CD1c-positive myeloid dendritic cell (primary cell): ENCODE measurements at regions not wholly inside any gene's neighbourhood (a gene's known extent, or its start where the extent isn't known, plus 50 kb on each side); places are given as distances from the start of the nearest gene placed in this dataset.

Source experiments
- DNase-seq: peaks from one replicate; pipeline ENCODE4 v3.0.0-alpha.2; 2016; ENCODE audit errors: extremely low spot score

DNA sequence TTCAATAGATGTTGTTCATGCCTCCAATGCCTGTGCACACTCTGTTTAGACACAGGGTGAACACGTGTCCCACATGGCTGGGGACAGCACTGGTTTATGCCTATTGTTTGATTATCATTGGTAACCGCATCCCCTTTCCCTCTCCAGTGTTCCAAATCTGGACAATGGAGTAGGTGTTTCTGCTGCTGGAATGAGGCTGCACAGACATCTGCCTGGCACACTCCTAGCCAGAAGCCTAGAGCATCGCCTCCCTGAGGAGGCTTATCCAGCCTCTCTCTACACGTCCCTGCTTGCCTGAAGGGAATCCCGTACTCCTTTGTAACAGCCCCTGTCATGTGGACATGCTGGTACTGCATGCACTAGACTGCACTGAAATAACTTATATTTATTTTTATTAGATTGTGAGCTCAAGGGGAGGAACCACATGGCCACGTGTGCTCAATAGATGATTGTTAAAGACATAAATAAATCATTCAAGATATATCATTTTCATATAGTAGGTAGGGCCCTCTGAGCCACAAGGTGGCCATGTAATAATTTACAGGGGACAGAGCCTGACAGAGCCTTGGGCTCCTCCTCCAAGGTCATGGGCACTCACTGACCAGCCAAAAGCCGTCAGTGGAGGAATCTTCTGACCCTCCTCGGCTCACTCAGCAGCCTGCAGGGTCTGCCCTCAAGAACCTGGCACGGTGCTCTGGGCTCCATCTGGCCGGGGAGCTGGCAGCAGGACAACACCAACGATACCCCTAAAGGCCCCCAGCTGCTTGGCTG, 310.9 kb upstream of the ZNF32 start:
- DNase-seq: no peak

- DNase-seq: no peak
Observed at GRCh38 chr10:43958964-43959363, 310.3 kb upstream of the ZNF32 start.

DNA sequence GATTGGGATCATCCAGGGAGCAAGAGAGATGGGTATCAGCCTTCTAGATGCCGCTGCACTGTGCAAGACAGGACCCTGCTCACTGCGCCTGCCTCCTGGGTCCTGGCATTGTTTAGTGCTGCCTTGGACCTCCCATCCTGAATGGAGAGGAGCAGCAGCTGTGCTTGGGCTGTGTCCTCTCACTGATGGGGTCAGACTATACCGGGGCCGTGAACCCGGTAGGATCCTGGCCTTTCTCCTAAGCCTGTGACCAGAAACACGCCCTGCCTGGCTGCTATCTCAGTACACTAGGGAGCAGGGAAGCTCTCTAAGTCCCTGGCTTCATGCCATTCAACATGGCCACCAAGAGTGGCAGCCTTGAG, 309.4 kb upstream of the ZNF32 start:
- DNase-seq: no peak

DNA sequence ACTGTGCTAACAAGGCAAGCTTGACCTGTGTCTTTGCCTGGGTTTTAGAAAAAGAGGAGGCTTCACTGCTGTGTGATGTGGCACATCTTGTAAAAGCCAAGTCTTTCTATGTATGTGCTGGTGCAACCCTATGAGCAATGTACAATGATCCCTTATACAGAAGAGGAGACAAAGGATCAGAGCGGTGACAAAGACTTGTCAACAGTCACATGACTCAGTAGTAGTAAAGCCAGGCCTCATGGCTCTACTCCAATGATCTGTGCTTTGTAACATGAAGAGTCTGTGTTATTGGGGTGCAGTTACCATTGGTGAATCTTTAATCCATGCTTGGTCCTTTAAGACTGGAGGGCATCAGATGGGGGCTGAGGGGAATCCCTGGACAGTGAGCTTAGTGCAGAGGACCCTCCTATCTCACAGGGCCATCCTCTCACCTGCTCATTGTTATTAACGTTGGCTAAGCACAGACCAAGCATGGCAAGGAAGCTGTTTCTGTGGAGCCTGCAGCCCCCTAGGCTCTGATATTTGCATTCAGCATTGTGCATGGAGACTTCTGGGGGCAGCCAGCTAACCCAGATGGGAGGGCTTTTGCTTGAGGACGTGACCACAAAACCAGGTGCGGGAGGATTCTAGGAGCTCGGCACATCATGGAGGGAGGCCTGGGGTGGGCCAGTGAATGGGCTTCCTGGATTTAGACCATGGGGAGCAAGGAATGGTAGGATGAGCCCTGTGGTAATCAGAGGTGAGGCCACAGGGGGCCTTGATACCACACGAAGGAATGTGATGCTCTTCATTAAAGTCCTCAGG, 308.8 kb upstream of the ZNF32 start:
- DNase-seq: no peak

- no peak for DNase-seq
Observed at GRCh38 chr10:43955978-43956377, 307.3 kb upstream of the ZNF32 start.

DNA sequence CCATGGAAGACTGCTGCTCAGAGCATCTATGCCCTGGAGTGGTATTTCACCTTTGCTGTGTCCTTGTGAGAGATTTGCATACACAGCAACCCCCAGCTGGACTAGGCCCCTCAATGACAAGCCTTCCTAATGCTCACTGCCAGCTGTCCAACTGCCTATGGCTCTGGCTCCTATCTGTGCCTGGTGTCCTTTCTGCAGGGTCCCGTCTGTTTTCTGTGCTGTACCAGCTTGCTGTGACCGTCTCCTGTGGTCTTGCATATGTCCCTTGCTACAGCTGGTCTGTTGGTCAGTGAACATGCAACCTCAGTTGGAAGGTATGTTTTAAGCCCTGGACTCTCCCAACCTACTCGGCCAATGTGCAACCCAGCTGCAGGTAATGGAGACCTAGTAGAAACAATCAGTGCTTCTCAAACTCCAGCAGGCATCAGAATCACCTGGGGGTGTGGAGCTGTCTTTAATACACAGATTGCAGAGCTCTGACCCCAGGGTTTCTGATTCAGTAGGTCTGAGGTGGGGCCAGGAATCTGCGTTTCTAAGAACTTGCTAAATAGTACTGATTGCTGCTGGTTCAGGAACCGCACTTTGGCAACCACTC, 306.4 kb upstream of the ZNF32 start:
- no peak for DNase-seq

DNA sequence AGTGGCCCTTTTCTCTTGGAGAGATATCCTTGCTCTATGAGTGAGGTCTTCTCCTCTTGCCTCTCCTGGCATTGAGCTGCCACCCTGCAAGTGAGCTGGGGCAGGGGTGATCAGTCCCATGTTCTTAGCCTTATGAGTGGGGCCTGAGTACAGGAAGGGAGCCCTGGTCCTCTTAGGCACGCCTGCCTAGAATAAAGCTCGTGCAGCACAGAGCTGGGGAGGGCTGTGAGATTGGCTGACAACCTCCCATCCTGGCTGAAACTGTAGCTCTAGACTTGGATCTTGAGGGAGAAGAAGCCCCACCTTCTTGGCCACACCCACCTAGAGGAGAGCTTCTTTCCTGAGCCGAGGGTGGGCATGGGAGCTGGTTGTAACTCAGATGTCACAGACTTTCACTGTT, 305.0 kb upstream of the ZNF32 start:
- DNase-seq: no peak

DNA sequence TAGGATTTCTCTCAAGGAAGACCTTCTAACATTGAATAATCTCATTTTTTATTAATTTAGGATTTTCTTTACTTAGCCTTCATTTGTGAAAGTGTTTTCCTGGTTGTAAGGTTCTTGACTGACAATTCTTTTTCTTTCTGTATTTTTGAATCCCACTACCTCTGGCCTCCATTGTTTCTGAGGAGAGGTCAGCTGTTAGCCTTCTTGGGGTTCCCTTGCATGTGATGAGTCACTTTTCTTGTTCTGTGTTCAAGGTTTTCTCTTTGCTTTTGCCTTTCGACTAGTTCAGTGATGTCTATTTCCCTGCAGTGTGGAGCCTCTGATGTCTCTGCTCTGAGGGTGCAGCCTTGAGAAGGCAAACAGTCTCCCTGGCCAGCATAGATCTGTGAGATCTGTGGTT, 304.1 kb upstream of the ZNF32 start:
- no peak for DNase-seq

- no peak for DNase-seq
Observed at GRCh38 chr10:43949351-43949750, 300.7 kb upstream of the ZNF32 start.

DNA sequence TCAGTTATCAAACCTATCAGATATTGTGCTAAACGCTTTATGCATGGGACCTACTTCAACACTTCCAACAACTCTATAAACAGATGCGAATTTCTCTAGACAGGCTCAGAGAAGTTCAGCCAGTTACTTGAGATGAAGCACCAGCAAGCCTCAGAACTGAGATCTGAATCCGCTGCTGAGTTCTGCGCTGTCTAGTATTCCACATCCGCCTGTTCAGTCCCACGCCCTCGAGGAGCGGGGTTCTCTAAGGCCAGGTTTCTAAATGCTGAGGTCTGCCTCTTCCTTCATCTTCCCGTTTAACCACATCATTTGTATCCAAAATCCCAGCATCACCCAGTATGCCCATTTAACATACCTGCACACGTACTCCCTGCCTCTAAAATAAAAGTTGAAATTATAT, 297.8 kb upstream of the ZNF32 start:
- DNase-seq: no peak

GRCh38 chr10:43945908-43946307, 297.2 kb upstream of the ZNF32 start:
- DNase-seq: no peak

GRCh38 chr10:43945094-43945730, 296.5 kb upstream of the ZNF32 start:
- no peak for DNase-seq

DNA sequence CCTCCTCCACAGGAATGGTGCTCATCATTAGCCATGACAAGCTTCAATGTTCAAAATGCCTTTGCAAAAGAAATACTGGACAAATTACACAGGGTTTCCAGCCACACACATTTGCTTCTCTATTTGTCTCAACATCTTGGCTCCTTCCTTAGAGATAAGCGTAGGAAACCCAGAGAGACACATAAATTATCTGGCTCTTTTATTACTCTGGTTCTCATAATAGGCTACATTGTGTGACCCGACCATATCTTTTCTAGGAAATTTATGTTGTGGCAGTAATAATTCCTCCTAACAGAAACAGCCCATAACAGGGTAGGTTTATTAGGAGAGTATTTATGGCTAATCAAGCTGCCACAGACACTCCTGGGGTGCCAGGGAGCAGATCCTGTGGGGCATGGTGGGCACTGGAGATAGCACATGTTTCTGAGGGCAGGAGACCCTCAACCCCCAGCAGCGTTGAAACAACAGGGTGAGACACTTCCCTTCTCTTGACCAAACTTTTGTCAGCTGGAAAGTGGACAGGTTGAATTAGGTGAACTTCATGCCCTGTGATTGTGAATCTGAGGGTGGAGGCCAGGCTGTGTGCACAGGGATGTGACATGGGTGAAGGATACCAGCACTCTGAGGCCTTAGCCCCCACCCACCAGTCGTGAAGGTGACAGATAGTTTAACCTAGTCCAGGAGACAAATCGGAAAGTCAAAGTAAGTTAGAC, 295.9 kb upstream of the ZNF32 start:
- DNase-seq: no peak

DNA sequence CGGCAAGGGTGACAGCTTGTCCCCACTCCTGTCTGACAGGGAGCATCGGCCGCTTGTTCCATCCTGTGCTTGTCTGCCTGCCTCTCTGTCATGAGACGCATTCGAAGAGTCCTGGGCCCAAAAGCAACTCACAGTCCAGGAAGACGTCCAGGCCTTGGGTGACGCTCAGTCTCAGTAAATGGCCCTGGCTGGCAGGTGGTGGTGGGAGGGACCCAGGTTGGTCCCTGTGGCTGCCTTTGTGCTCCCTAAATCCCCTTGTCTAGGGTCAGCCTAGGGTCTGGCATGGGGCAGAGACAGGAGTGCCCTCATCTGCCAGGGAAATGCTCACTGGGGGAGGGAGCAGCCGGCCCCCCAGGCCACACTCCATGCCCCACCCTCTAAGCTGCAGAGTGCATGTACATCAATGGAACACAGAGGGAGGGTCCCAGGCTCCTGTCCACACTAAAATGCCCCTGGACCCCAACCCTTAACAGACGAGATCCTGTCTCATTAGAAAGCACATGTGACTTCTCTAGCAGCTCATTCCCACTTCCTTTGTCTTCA, 295.2 kb upstream of the ZNF32 start:
- DNase-seq: no peak

DNA sequence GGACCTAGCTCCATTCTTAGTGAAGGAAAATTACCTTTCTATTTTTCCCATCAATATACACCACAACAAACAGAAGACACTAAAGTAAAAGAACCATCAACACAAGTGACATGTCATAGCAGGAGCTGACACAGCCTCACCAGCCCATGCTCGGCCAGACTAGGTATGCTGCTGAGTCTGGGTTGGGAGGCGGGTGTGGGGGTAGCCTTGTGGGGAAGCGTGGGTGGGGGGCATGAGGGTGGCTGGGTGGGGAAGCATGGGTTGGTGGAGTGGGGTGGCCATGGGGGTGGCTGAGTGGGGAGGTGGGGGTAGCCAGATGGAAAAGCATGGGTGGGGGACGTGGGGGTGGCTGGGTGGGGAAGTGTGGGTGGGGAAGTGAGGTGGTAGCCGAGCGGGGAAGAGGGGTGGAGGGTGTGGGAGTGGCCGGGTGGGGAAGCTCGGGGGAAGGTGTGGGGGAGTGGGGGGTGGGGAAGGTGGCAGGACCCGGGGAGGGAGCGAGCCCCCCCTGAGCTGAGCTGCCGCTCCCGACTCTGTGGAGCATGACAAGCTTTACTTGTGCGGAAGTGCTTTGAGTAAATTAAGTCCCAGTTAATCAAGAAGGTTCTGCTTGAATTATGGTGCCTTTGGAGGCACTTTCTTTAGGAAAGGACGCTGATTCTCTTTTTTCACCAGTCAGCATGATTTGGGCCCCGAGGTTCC, 294.6 kb upstream of the ZNF32 start:
- DNase-seq: no peak

GRCh38 chr10:43942096-43942850, 293.6 kb upstream of the ZNF32 start:
- DNase-seq: no peak

- no peak for DNase-seq
Observed at GRCh38 chr10:43940898-43941837, 292.5 kb upstream of the ZNF32 start.

DNA sequence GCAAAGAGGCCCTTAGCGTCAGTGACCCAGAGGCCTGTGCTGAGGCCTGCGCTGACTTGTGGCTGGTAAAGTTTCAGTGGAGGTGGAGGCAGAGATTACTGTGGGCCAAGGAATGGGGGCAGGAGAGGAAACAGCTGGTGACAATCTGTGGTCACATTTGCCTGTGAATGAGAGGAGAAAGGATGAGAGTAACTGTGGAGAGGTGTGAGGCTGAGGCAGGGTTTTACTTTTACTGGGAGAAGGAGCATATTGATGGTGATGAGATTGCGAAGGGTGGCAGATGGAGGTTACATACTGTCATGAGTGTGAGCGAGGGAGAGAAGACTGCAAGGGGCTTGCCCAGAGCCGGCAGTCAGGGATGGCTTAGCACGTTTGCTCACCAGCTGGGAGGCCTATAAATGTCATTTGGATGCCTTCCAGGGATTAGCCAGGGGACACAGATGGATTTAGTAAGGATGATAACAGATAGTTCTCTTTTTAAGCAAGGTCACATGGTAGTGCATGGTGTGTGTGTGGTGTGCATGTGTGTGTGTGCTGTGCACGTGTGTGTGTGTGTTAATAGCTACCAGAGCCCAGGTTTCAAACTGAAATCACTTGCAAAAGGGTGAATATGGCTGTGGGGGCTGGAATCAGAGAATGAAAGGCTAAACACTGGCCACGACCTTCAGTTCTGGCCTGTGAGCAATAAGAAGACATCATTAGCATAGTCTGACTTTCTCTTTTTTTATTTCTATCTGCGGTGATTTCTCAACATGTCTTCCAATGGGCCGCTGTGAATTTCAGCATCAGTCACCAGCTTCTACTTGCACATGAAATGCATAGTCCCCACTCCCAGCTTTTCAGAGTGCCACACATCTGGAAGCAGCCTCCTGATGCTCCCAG, 291.5 kb upstream of the ZNF32 start:
- DNase-seq: no peak
